A673 (cell line): ENCODE measurements at regions not wholly inside any gene's neighbourhood (a gene's known extent, or its start where the extent isn't known, plus 50 kb on each side); places are given as distances from the start of the nearest gene placed in this dataset.

ENCODE experiments used
- BruUV-seq: library from RNA; stranded (reverse); fragments of 400-500 nt; replicated peaks from 2 replicates; lab custom pipeline; 2021; lab: Mats Ljungman, UMichigan
- CTCF ChIA-PET: fragments of 300-600 bp; sonication (Branson Sonifier 250); formaldehyde crosslinking; loops from one replicate; lab custom pipeline; 2022; ENCODE audit warnings: antibody characterized with exemption; lab: Charles Lee
- POLR2A ChIA-PET: fragments of 300-600 bp; sonication (Branson Sonifier 250); formaldehyde crosslinking; loops from one replicate; lab custom pipeline; 2022; ENCODE audit warnings: antibody characterized with exemption; ENCODE audit not compliant: low non-redundant PET; lab: Charles Lee
- DNase-seq: peaks from one replicate; pipeline ENCODE4 v3.0.0-alpha.2; 2015; ENCODE audit warnings: low spot score
- H3K27ac ChIP-seq: fragments of 200-600 bp; sonication (generic); 2 replicates; pipeline ENCODE4 v1.5.1; 2016; ENCODE audit warnings: mixed run types, low read depth, mild to moderate bottlenecking, mixed read lengths, antibody characterized with exemption, low read length; ENCODE audit not compliant: poor library complexity, severe bottlenecking
- H3K27me3 ChIP-seq: fragments of 200-600 bp; sonication (generic); replicated peaks from 2 replicates; pipeline ENCODE4 v1.6.1; 2017; ENCODE audit warnings: mixed run types, low read depth, mild to moderate bottlenecking, mixed read lengths, antibody characterized with exemption, low read length; ENCODE audit not compliant: insufficient read depth, poor library complexity
- H3K36me3 ChIP-seq: fragments of 200-600 bp; sonication (generic); 2 replicates; pipeline ENCODE4 v1.6.1; 2016; ENCODE audit warnings: mixed run types, mild to moderate bottlenecking, mixed read lengths, antibody characterized with exemption, low read length; ENCODE audit not compliant: insufficient read depth, poor library complexity, severe bottlenecking
- H3K4me1 ChIP-seq: fragments of 200-600 bp; sonication (generic); 2 replicates; pipeline ENCODE4 v1.6.1; 2017; ENCODE audit warnings: mixed run types, mild to moderate bottlenecking, mixed read lengths, antibody characterized with exemption, low read length; ENCODE audit not compliant: insufficient read depth, poor library complexity, severe bottlenecking
- H3K4me3 ChIP-seq: fragments of 200-600 bp; sonication (generic); 2 replicates; pipeline ENCODE4 v1.5.1; 2016; ENCODE audit warnings: low read depth, mixed run types, mild to moderate bottlenecking, mixed read lengths, low read length; ENCODE audit not compliant: poor library complexity, severe bottlenecking
- H3K9me3 ChIP-seq: fragments of 200-600 bp; sonication (generic); 2 replicates; pipeline ENCODE4 v1.6.1; 2016; ENCODE audit warnings: mixed run types, low read depth, mild to moderate bottlenecking, mixed read lengths, antibody characterized with exemption, low read length; ENCODE audit not compliant: poor library complexity, severe bottlenecking
- CTCF ChIP-seq: fragments of 300-800, 200-600 bp; sonication (generic); conservative IDR thresholded peaks from 2 replicates; pipeline ENCODE4 v1.5.1; 2017; ENCODE audit warnings: low read depth, mild to moderate bottlenecking, antibody characterized with exemption, low read length, moderate library complexity, mixed read lengths
- EZH2 ChIP-seq: fragments of 200-600 bp; sonication (generic); IDR thresholded peaks from 2 replicates; pipeline ENCODE4 v1.6.1; 2017; ENCODE audit warnings: borderline replicate concordance, low read depth, mild to moderate bottlenecking, mixed read lengths, antibody characterized with exemption, low read length; ENCODE audit not compliant: poor library complexity, severe bottlenecking
- intact Hi-C: fragments of 100-400 bp; cut with micrococcal nuclease; formaldehyde crosslinking; loops from one replicate; pipeline ENCODE4 v1.10.0; 2022; ENCODE audit not compliant: unreplicated experiment

DNA sequence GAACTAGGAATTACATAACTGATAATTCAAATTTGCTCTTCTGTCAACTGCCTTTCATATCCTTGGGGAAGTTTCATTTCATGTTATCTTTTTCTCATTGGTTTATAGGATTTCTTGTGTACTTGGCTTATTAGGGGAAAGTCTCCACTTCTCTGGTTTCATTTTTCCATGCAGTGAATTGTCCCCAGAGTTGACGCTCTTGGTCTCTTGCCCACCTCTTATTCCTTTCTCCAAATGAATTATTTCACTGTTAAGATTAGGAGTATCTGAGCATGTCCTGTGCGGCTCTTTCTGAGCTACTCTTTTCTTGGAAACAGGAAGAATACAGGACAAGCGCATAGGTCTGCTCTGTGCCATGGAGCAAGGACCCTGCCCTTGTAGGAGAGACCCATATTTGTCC is 104.8 kb downstream of the POSTN start:
- ChIA-PET CTCF (no interaction called here), POLR2A (no interaction called here)
- Histone ChIP-seq H3K4me3 (no peak overlapping the region), H3K27me3 (no peaks in the 10 kb centered on the region), H3K4me1 (no peaks in the 10 kb centered on the region), H3K9me3 (no peaks in the 10 kb centered on the region), H3K36me3 (no peaks in the 10 kb centered on the region), H3K27ac (no peak overlapping the region)
- no peak for DNase-seq
- intact Hi-C loops = no loop called here
- BruUV-seq = no TSS peak
- TF ChIP-seq CTCF (no peak), EZH2 (no peak)

- Histone ChIP-seq H3K27me3 (no peaks in the 10 kb centered on the region), H3K4me1 (peaks cover 2% of the 10 kb centered on the region), H3K27ac (no peak overlapping the region), H3K36me3 (no peaks in the 10 kb centered on the region), H3K9me3 (no peaks in the 10 kb centered on the region), H3K4me3 (no peak overlapping the region)
- no TSS peak for BruUV-seq
- intact Hi-C loops = no loop called here
- CTCF ChIA-PET = no interaction called here
- TF ChIP-seq CTCF (no peak), EZH2 (no peak)
- DNase-seq = no peak
- POLR2A ChIA-PET = no interaction called here
These were observed 105.6 kb downstream of the POSTN start for GRCh38 chr13:37492741-37493514.

- POLR2A ChIA-PET = no interaction called here
- H3K9me3 ChIP-seq = no peaks in the 10 kb centered on the region
These were observed 106.5 kb downstream of the POSTN start for GRCh38 chr13:37492075-37492474.

DNA sequence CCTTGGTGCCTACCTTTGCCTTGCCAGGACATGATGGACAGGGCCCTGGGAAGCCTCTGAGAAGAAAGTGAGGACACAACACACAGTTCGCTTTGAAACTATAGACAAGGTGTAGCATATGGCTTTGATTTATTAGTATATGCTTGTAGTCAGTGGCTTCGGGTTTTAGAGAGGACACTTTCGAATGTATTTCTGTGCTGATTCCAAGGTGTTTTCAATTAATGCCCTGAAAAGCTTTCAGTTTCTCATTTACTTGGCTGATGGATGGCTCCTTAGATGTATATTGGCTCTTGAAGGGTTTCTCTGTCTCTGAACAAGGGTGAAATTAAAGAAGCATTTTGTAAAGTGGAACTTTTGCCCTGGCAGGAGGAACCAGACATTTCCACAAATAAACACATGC is 106.9 kb downstream of the POSTN start:
- peaks cover 2% of the 10 kb centered on the region for H3K4me1 ChIP-seq
- CTCF ChIA-PET = no interaction called here
- no peak for DNase-seq
- no peaks in the 10 kb centered on the region for H3K27me3 ChIP-seq
- H3K27ac ChIP-seq = no peak overlapping the region
- H3K4me3 ChIP-seq = no peak overlapping the region
- POLR2A ChIA-PET = no interaction called here
- no peaks in the 10 kb centered on the region for H3K9me3 ChIP-seq
- no peaks in the 10 kb centered on the region for H3K36me3 ChIP-seq
- BruUV-seq = no TSS peak
- TF ChIP-seq CTCF (no peak), EZH2 (no peak)
- intact Hi-C loops = no loop called here

More at GRCh38 chr13:37492075-37492474, 106.5 kb downstream of the POSTN start:
- intact Hi-C loops = no loop called here
- Histone ChIP-seq H3K4me3 (no peak overlapping the region), H3K27ac (no peak overlapping the region), H3K36me3 (no peaks in the 10 kb centered on the region), H3K4me1 (peaks cover 2% of the 10 kb centered on the region), H3K27me3 (no peaks in the 10 kb centered on the region)
- no peak for DNase-seq
- CTCF ChIA-PET = no interaction called here
- no TSS peak for BruUV-seq
- TF ChIP-seq EZH2 = no peak
